HG02642 (cell line): ENCODE measurements at regions not wholly inside any gene's neighbourhood (a gene's known extent, or its start where the extent isn't known, plus 50 kb on each side); places are given as distances from the start of the nearest gene placed in this dataset.

ENCODE experiments used
- ATAC-seq: cut with Tn5 transposase; IDR thresholded peaks from one replicate; pipeline ENCODE4 v1.9.1; 2021; ENCODE audit warnings: mild to moderate bottlenecking; ENCODE audit not compliant: unreplicated experiment, poor library complexity

GRCh38 chr7:25494896-25495295 is 266.6 kb upstream of the NPVF start:
- no peak for ATAC-seq

- ATAC-seq: no peak
Observed at GRCh38 chr7:25495342-25496250, 267.3 kb upstream of the NPVF start.

DNA sequence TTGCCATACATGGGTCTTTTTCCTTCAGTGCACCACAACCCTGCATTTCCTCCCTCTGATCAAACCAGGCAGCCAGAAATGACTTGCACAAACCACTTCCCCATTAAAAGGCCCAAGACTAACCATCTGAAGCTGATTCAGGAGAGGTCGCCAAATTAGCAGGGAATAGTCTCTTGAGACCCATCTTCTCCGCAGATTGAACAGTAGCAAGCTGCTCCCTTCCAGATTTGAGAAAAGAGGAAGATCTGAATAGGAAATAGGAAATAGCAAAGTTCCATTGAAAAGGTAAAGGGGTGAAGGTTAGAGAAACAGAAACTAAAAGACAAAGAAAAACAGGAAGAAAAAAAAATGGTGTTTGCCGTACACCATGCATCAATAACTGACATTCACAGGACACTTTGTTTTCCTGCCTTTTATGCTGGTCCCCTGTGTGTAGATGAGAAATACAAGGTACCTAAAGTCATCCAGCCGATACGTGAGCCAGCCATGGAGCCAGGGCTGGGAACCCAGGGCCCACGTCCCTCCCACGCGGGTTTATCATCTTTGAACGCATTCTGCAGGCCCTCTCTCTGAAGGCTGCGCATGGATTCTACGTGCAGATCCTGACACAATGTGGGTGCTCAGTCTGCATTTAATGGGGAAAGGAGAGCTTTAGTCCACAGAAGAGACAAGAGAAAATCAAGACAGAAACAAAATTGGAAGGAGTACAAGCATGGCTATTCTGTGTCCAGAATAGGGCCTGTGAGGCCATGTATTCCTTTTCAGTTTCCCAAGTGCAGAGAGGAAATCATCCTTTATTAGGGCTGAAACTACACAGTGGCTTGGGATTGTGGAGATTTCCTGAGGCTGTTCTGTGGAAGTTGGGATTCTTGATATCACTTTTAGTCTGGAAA is 268.4 kb upstream of the NPVF start:
- ATAC-seq: peak; percentile 86

GRCh38 chr7:25500393-25500921 is 272.2 kb upstream of the NPVF start:
- ATAC-seq: no peak

DNA sequence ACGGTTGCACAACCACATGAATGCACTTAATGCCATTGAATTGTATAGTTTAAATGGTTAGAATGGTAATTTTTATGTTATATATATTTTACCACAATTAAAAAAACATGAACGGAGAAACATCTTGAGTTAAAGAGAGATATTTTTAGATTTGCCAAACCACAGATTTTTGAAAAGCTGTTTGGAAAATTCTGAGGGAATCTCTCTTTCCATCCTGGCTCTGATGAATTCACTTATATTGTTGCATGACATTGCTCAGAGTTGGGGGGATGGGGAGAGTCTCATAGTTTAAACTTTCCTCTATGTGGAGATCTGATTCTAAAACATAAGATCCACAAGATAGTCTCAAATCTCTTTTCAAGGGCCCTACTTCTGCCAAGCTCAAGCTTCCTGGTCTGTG is 275.0 kb upstream of the NPVF start:
- no peak for ATAC-seq

GRCh38 chr7:25512061-25512687 is 283.9 kb upstream of the NPVF start:
- ATAC-seq: no peak

GRCh38 chr7:25515633-25516275 is 287.5 kb upstream of the NPVF start:
- no peak for ATAC-seq

DNA sequence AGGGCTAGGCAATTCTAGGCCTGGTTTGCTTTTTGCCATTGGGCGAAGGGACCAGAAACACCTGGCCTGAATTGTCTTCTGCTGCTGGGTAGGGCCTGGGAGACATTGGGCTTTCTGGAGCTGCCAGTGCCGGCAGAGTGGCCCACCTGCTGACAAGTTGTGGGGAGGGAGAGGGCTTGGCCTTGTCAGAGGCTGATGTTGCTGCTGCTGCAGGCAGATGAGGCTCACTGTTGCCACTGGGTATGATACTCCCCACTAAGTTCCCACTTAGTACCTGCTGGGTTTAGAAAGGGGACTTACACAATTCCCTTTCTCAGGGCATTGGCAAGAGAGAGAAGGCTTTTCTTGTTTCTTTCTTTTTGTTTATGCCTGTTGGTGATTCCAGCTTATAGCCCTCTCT is 289.6 kb upstream of the NPVF start:
- ATAC-seq: no peak

DNA sequence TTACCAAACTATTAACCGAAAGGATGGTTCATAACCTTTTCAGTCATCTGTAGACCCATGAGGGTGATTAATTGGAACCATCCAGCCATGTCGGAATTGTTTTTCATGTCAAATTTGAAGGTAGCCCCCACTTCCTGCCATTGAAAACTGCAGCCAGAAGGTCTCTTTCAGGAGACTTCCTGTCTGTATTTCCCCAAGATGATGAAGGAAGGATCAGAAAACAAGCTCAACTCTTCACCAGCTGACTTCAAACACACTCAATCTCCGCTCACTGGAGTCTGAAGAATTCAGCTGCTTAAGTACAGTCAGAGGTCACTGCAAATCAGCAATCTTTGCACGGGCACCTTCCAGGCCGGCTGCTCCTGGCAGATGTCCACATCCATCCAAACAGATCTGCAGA is 291.7 kb upstream of the NPVF start:
- ATAC-seq: no peak

GRCh38 chr7:25520516-25520915 is 292.2 kb upstream of the NPVF start:
- no peak for ATAC-seq

DNA sequence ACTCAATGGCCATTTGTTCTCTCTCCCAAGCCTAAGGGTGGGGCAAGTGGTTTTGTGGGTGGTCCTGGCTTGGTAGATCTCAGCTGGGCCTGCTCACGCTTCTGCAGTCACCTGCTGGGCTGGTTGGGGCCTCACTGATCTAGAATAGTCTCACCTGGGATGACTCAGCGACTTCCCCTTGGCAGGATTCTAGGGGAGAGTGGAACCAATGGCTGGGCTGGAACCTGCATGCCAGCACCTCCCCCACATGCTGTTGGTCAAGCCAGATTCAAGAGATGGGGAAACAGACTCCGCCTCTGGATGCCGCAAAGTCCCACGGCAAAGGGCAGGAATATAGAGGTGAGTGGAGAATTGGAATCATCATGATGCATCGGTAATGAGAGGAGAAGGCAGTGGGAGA is 292.9 kb upstream of the NPVF start:
- ATAC-seq: no peak

- ATAC-seq: no peak
Observed at GRCh38 chr7:25522727-25523126, 294.4 kb upstream of the NPVF start.

DNA sequence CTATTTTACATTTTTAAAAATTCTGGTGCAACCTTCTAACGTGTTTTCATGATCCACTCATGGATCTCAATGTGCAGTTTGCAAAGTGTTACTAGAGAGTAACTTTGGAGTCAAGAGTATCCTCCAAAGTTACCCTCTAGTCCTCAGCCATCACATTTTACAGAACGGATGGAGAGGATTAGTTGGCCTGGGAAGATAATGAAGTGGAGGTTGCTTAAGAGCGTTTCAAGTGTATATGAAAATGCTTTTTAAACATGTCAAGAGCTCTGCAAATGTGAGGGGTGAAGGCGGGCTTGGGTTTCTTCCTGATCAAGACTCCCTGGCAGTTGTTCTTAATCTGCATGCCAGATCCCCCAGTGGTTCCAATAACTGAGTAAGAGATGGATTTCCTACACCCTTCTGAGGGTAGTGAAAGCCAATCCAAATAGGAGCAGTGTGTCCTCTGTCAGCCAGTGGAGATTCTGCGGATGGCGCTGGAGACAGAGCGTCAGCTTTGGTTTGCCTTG is 299.4 kb upstream of the NPVF start:
- ATAC-seq: no peak

GRCh38 chr7:25529320-25529719 is 301.0 kb upstream of the NPVF start:
- ATAC-seq: no peak

- no peak for ATAC-seq
Observed at GRCh38 chr7:25536851-25537250, 308.6 kb upstream of the NPVF start.

DNA sequence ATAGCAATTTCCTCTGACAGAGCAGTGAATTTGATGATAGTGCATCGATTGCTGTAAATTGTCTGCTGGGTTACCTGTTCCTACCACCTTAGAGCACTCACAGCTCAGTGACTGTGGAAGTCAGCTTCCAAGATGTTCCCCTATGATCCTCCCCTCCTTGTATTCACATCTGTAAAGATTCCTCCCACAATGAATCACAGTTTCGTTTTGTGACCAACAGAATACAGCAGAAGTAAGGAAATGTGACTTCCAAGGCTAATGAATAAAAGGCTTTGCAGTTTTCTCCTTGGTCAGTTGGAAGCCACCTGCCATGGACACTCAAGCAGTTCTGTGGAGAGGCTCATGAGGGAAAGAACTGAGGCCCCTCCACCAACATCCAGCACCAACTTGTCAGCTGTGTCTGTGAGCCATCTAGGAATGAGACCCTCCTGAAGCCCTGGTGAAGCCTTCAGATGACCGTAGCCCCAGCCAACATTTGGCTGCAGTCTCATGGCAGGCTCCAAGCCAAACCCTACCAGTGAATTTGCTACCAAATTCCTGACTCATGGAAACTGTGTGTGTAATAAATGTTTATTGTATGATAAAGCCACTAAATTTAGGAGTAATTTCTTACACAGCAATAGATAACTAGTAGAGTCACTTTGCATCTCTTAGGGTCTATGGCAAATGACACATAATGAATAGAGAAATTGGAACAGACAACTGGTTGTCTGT is 309.5 kb upstream of the NPVF start:
- no peak for ATAC-seq

DNA sequence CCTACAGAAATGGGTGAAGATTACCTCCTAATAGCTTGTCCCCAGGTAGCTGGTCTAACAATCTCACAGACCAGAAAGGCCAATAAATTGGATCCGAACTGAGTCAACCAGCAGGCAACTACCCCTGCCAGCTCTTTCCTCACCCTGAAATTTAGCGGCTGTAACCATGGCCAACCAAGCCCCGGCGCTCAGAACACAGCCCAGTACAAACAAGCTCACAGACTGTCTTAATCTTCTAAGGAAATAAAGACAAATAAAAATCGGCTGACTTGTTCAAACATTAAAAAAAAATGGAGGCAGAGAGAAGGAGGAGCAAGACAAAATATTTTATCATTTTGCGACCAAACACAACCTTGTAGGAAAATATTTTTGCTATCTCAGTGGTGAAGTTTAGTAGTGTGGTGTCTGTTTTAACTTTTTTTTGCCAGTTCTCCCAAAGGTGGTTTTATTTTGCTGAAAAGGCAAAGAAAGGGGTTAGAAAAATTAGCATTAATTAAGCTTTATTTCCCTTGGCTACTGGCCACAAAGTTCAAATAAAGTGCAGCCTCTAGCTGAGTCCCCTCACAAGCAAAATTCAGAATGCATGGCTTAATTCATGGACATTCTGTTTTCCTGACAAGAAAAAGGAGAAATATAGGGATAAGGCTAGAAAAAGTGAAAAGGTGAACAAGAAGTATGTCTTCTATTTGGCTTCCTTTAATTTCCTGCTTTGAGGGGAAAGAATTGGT is 313.0 kb upstream of the NPVF start:
- no peak for ATAC-seq

- ATAC-seq: no peak
Observed at GRCh38 chr7:25541877-25542276, 313.6 kb upstream of the NPVF start.

- no peak for ATAC-seq
Observed at GRCh38 chr7:25543210-25543609, 314.9 kb upstream of the NPVF start.
